ENCODE measurements at regions not wholly inside any gene's neighbourhood (a gene's known extent, or its start where the extent isn't known, plus 50 kb on each side); places are given as distances from the start of the nearest gene placed in this dataset.

- TF ChIP-seq CTCF (IDR thresholded peaks at IDR 0.05) (no peak), POLR2A (IDR thresholded peaks at IDR 0.05) (no peak)
These were observed 234.0 kb downstream of the NPHP4 start for GRCh38 chr1:5758000-5758858.

Data from body of pancreas (tissue), 4 donors.